GM19438 (cell line): ENCODE measurements at regions not wholly inside any gene's neighbourhood (a gene's known extent, or its start where the extent isn't known, plus 50 kb on each side); places are given as distances from the start of the nearest gene placed in this dataset.
"Not testable (repeated sequence)": the region's sequence is repeated elsewhere in the genome, so short reads cannot be mapped to it uniquely, and the experiment has no call there.

Source experiments
- ATAC-seq: cut with Tn5 transposase; IDR thresholded peaks from one replicate; pipeline ENCODE4 v1.9.1; 2021; ENCODE audit warnings: low read depth; ENCODE audit not compliant: unreplicated experiment

DNA sequence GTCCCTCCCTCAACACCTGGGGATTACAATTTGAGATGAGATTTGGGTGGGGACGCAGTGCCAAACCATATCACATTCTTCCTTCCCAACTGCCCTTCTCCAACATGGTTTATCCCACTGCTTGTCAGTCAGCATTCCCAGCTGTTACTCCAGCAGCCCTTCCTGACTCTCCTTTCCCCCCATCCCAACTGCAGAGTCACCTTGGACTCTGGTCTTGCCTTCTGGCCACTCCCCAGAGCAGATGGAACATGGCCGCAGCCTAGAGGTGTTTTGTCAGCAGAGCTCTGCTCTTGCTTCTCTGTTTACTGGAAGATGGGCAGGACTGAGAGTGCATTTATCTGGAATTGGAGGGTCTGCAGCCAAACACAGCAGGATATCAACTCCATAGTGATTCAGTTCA lies 51.2 kb upstream of the MEX3C start:
- ATAC-seq: no peak

DNA sequence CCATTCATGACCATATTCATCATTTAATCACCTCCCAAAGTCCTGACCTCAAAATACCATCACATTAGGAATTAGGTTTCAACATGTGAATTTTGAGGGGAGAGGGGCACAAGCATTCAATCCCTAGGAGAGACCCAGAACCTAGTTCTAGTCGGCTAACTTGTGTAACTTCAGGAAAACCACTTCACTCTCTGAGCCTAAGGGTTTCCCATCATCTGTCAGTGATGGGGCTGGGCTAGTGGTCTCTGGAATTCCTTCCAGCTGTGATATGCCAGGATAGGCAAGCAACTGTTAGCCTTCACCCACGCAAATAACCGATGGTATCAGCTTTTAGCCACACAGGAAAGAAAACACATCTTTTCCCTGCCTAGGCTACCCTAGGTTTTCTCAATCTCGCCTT lies 52.5 kb upstream of the MEX3C start:
- no peak for ATAC-seq

DNA sequence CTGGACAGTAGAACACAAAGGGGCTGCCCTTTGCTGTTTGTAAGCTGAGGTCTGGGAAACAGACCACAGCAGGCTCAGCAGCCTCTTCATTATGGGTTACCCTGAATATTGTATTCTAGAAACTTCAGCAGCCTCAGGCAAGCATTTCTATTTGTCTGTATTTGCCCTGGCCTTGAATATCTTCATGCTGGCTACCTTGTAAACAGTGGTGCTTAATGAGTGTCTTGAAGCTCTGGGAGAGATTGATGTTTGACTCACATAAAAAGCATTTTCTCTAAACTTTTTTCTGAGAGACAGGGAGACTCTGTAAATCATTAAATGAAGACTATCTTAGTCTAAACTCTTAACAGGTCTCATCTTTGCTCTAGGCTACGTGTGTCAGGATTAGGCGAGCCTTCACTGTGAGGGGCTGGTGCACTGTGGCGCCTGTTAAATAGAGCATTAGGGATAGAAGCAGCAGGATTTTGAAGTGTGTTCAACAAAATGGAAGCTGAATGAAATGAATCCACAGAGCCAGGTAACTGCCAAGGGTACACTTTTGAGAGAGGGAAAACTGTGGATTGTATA lies 53.1 kb upstream of the MEX3C start:
- ATAC-seq: no peak

DNA sequence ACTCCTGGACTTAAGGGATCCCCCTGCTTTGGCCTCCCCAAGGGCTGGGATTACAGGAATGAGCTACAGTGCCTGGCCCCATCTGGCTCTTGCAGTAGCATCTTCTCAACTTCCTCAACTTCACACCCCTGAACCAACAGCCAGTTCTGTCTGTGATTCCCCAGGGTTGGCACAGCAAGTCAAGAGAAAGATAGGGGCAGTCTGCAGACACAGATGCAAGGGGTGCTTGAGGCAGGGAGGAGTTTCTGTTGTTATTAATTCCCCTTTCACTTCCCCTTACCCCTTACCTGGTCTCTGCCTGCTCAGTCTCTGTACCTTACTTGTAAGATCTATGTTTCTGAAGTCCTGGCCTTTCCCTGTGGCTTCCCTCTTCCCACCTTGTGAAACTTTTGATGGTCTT lies 54.1 kb upstream of the MEX3C start:
- ATAC-seq: peak; percentile 97

DNA sequence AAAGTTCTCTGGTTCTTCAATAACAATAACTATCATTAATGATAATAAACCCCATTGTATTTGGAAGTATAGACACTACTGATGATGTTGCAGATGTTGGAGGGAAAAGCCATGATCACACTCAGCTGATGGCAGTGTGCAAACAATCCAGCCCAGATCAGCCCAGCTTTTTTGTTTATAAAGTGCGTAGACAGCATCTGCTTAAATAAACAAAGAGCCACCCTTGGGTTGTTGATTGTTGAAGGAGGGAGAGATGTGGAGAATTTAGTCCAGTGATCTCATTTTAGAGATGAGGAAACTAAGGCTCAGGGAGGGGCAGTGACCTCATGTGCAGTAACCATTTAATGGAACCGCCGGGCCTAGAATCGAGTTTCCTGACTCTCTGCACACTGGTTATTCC lies 56.0 kb upstream of the MEX3C start:
- ATAC-seq: no peak

DNA sequence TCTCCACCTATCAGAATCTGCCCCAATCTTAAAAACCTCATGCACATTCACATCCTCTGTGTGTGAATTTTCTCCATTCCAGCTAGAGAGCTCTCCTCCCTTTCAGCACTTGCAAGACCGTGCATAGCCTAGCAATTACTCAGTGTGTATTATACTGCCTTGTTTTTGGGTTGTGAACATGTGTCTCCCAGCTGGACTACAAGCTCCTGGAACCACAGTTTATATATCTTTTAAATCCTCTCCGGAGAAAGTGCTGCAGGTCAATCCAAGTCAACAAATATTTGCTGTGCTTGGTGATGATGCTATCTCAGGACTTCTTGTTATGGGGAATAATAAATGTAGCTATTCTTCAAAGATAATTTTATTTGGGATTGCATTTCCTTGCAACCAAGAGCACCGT lies 58.2 kb upstream of the MEX3C start:
- no peak for ATAC-seq

DNA sequence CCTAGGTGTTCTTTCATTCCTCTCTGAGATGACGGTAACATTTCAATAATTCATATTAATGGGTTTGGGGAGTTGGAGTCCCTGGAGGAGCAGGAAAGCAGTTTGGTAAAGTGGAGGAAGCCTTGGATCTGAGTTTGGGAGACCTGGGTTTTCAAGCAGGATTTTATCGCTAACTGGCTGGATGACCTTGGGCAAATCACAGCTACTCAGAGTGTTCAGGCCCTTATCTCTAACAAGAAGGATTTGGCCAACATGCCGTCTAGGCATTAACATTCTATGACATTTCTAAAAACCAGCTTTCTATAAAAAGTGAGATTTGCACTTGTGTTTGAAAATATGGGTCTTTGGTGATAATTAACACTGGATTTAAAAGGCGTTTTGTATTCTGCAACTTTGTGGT lies 59.7 kb upstream of the MEX3C start:
- no peak for ATAC-seq

DNA sequence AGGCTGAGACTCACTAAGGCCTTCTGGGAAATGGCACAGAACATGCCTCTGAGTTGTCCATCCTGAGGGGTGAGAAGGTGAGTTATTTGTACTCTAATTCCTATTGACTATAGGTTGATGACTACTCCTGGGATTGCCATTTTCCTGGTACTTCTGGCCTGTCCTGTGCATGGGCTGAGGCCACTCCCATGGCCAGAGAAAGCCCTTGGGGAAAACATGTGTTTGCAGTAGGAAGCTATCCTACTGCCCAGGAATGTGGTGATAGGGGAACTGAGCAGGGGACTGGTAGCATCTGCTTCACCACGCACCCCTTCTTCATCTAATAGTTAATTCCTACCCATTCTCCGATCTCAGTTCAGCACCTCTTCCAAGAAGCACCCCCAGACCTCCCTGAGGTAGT lies 62.6 kb upstream of the MEX3C start:
- ATAC-seq: no peak

DNA sequence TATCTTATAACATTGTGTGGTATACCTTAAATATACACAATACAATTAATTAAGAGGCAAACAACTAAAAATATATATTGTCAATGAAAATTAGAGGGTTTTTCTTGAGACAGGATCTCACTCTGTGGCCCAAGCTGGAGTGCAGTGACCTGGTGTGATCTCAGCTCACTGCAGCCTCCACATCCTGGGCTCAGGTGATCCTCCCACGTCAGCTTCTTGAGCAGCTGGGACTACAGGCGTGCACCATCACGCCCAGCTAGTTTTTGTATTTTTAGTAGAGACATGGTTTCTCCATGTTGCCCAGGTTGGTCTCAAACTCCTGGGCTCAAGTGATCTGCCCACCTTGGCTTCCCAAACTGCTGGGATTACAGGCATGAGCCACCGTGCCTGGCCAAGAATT lies 68.6 kb upstream of the MEX3C start:
- ATAC-seq: not testable (repeated sequence)

DNA sequence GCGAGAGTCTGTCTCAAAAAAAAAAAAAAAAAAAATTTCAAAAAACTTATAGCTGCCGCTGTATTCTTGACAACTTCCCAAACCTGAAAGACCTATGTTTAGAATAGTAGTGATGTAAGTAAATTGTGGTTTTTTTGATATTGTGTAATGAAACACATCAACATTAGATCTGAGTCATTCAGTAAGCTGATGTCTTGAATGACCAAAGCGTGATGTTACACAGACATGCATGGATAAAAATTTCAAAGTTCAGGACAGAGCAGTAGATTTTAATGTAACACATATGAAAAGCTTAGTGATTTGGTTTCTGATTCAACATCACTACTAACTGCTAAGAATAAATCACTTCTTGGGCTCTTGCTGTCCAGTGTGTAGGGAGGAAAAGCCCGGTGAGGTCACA lies 69.3 kb upstream of the MEX3C start:
- ATAC-seq: no peak

DNA sequence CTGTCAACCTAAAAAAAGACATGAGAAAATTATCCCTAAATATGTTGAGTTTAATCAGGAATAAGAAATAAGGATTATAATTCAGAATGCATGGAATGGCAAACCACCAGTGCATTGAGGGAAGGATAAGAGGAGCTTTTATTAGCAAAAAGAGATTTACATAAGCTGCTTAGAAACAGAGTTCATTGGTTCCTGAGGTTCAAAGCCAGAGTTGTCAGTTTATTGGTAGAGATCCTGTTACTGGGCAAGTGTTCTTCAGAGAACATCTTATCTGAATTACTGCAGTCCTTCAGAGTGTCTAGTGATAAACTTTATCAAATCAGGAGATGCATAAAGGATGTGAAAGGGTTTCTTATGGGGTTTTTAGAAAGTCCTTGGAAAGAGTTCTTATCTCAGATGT lies 76.0 kb upstream of the MEX3C start:
- no peak for ATAC-seq

DNA sequence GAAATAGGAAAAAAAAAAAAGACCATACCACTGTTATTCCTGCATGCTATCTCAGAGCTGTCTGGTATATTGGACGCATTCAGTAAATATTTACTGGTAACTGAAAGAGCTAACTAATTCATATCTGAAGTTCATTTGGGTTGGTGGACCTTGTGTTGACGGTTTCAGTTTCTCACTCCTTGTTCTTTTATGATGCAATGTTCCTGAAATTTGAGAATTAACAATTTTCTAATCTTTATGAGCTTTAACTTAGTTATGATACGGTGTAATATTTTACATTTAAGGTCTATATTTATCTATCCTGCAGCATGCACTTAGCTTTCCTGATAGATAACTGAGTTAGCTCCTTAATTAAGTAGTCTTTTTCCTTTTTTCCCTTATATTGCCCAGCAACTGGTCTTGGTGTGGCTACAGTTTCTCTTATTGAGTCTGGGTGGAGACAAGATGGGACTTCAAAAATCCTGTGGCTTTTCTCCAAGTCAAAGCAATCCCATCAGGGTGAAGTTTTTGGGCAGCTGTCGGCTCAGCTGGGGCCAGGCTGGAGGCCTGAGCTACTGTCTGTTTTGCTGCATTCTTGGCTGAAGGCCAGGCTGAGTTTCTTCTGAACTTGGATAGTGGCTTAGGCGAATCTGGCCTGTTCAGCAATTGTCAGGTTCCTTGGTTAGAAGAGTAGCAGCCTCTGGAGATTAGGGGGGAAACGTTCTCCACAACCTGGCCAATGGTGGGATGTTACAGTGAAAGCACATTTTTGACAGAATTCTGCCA lies 78.4 kb upstream of the MEX3C start:
- no peak for ATAC-seq

DNA sequence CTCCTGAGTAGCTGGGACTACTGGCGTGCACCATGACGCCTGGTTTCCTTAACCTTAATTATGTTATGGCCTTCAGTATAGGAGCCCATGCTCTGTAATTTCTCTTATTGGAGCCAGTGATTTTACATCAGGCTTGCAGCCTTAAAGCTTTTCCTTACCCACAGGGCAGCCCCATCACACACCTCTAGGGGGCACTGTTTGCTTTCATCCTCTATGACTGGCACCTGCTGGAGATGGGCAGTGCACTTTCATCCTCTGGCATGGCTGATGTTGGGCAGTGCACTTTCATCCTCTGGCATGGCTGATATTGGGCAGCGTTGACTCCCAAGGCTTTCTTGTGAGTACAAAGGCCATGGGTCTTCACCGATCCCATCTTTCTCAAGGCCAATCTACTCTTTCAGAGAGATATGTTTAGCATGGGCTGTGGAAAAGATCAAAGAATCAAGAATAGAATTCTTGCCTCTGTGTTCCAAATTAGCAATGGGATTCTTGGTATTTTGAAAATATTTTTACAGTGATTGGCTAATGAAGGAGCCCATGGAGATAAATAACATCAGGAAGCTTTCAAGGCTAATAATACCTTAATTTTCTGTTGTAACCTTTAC lies 80.7 kb upstream of the MEX3C start:
- no peak for ATAC-seq

DNA sequence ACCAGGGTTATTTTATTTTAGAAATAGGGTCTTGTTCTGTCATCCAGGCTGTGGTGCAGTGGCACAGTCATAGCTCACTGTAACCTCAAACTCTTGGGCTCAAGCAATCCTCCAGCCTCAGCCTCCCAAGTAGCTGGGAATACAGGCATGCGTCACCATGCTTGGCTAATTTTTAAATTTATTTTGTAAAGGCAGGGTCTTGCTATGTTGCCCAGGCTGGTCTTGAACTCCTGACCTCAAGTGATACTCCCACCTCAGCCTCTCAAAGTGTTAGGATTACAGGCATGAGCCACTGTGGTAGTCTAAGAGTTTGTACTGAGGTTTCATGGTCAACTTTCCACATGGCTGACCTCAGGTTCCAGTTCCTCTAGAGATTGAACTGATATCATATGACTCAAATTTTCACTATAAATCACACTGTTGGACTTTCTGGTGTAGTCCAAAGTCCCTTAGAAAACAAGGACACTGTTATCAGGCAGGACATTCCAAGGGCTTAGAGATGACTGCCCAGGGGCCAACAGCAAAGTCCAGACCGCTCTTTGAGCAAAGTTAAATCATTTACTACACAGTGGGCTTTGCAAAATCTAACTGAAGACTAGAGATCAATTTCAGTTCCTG lies 82.0 kb upstream of the MEX3C start:
- no peak for ATAC-seq

DNA sequence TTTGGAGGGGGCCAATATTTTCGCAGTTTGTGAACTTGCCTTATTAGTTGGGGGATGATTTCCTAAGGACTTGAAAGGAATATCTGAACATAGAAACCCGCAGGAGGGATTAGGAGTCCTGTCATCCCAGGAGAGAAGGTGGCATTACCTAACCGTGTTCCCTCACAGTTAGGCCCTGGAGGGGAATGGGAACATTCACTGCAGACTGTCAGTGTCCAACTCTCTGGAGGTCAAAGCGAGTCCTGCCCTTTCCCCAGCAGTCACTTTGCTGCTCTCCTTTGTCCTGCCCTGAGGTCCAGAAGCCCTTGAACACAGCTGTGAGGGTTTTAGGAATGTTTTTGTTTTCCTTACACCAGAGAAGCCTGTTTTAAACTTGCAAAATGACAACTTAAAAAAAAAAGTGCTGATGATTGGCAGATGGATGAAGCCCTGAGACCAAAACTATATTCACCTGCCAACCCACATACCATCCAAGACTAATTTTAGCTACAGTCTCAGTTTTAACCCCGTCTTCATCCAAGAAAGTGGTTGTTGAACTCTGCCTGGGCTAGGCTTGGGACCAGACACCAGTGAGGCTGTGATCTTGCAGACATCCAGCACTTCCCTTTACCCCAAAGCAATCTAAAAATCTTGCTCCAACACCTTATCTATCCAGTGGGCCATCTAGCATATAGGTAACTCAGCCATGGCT lies 90.5 kb upstream of the MEX3C start:
- ATAC-seq: no peak

DNA sequence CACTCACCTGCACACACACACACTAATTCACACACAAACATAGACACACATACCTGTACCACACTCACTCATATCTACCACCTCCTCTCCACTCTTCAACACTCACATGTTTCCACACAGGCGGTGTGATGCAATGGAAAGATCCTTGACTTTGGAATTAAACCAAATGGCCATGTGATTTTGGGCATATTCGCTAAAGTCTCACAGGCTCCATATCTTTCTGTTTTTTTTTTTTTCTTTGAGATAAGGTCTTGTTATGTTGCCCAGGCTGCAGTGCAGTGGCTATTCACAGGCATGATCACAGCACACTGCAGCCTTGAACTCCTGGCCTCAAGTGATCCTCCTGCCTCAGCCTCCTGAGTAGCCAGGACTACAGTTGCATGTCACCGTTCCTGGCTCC lies 91.1 kb upstream of the MEX3C start:
- ATAC-seq: no peak

DNA sequence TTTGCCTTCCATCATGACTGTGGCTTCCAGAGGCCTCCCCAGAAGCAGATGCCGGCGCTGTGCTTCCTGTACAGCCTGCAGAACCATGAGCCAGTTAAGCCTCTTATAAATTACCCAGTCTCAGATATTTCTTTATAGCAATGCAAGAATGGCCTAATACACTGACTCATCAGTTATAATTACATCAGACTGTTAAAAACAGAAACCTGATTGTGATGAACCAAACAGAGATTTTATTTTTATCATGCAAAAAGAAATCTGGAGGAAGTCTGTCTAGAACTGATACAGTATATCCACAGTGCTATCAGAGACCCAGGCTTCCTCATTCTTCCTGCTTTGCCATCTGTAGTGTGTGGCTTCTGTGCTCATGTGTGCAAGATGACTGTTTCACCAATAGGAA lies 93.4 kb upstream of the MEX3C start:
- ATAC-seq: no peak

DNA sequence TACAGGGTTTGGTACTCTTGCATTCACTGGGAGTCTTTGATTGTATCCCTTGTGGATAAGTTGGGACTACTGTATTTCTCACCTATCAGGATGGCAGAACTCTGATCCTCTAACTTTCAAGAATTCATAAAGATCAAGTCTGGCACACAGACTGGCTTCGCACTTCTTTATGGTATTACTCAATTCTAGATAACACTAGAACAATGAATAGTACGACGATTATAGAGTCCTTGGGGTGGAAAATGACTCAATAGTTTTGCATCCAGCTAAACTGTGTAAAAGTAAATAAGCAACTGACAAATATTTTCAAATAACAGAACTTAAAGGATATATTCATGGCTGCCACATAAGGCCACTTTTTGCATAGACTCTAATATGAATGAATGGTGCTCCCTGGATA lies 103.4 kb upstream of the MEX3C start:
- ATAC-seq: no peak

DNA sequence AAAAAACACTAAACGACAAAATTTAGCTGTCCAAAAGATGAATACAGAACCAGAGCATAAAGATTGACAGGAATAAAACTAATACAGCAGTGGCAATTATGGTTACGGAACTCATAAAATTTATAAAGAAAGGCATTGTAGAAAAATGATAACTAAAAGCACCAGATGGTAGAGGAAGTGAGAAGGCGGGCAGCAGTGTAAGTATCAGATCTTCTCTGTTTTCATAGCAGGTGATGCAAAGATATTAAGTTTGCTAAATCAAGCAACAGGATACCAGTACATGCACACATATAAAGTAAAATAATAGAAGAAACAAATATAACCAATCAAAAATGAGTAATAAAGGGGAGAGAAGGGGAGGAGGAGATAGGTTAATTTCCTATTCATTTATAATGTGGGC lies 103.9 kb upstream of the MEX3C start:
- no peak for ATAC-seq

DNA sequence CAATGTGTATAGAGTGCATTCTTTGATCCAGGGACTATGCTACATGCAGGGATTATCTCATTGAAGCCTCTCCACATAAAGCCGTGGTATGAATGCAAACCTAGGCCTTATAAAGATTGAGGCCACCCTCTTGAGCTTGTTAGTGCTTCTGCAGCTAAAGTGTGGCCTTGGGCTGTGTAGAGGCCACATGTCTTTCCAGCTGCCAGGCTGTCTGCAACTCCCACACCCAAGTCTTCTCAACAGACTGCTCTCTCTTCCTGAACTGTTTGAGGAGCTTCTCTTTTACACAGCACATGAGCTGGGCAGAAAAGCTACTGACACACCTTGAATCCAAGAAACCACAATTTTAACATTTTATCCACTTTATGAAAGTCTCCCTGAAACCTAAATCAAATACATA lies 119.2 kb upstream of the MEX3C start:
- ATAC-seq: no peak

DNA sequence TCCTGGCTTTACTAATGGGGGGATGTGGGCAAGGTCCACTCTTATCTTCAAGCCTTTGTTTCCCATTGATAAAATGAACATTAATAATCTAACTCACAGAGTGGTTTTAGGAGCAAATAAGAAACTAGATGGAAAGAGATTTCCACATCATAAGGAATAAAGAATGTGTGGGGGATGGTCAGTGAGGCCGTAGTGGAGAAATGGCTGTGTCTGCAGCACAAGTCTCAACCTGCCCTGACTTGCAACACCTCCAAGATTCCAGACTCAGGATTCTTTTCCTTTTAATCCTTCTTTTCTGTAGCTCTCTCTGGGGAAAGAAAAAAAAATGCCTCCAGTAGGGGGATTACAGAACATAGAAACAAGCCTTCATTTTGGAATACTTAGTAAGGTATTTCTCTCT lies 124.2 kb upstream of the MEX3C start:
- ATAC-seq: no peak
